DMS53 (cell line): ENCODE measurements at regions not wholly inside any gene's neighbourhood (a gene's known extent, or its start where the extent isn't known, plus 50 kb on each side); places are given as distances from the start of the nearest gene placed in this dataset.

Experiments
- DNase-seq: peaks from one replicate; lab custom pipeline; 2025; lab: John Stamatoyannopoulos, UW

- DNase-seq: no peak
Measured at GRCh38 chr2:204108781-204109295, 172.3 kb downstream of the ICOS start.

GRCh38 chr2:204109681-204110080, 173.1 kb downstream of the ICOS start:
- no peak for DNase-seq

GRCh38 chr2:204110338-204110741, 173.8 kb downstream of the ICOS start:
- no peak for DNase-seq

- no peak for DNase-seq
Measured at GRCh38 chr2:204110751-204111516, 174.4 kb downstream of the ICOS start.

GRCh38 chr2:204112084-204112770, 175.7 kb downstream of the ICOS start:
- DNase-seq: no peak

- no peak for DNase-seq
Measured at GRCh38 chr2:204114295-204115136, 178.0 kb downstream of the ICOS start.

- DNase-seq: no peak
Measured at GRCh38 chr2:204115137-204116056, 178.8 kb downstream of the ICOS start.

- no peak for DNase-seq
Measured at GRCh38 chr2:204116159-204116792, 179.7 kb downstream of the ICOS start.

- no peak for DNase-seq
Measured at GRCh38 chr2:204122425-204122824, 185.9 kb downstream of the ICOS start.

GRCh38 chr2:204124140-204124750, 187.7 kb downstream of the ICOS start:
- DNase-seq: no peak

GRCh38 chr2:204126705-204127104, 190.1 kb downstream of the ICOS start:
- DNase-seq: no peak

- peak; percentile 7 for DNase-seq
Measured at GRCh38 chr2:204127238-204127637, 190.7 kb downstream of the ICOS start.

- no peak for DNase-seq
Measured at GRCh38 chr2:204129591-204130294, 193.2 kb downstream of the ICOS start.

GRCh38 chr2:204131621-204132020, 195.1 kb downstream of the ICOS start:
- no peak for DNase-seq

- no peak for DNase-seq
Measured at GRCh38 chr2:204133476-204133875, 196.9 kb downstream of the ICOS start.

GRCh38 chr2:204134421-204134820, 197.9 kb downstream of the ICOS start:
- DNase-seq: no peak

- no peak for DNase-seq
Measured at GRCh38 chr2:204135752-204136151, 199.2 kb downstream of the ICOS start.

- DNase-seq: no peak
Measured at GRCh38 chr2:204138206-204138605, 201.6 kb downstream of the ICOS start.

- DNase-seq: no peak
Measured at GRCh38 chr2:204140246-204140645, 203.7 kb downstream of the ICOS start.
